OCI-LY1 (cell line): ENCODE measurements at regions not wholly inside any gene's neighbourhood (a gene's known extent, or its start where the extent isn't known, plus 50 kb on each side); places are given as distances from the start of the nearest gene placed in this dataset.

Experiments
- H2AFZ ChIP-seq: fragments of 200-600 bp; sonication (generic), shearing (Covaris generic); 2 replicates; pipeline ENCODE4 v1.6.0; 2014; ENCODE audit warnings: antibody characterized with exemption, mild to moderate bottlenecking, low read length
- H3F3A ChIP-seq: fragments of 200-600 bp; sonication (generic), shearing (Covaris generic); 2 replicates; pipeline ENCODE4 v1.6.0; 2014; ENCODE audit warnings: mild to moderate bottlenecking, antibody characterized with exemption, low read length, moderate library complexity; ENCODE audit not compliant: insufficient read depth
- H3K27ac ChIP-seq: fragments of 200-600 bp; sonication (generic); 2 replicates; pipeline ENCODE4 v1.5.1; 2014; ENCODE audit warnings: low read length, mixed run types, mild to moderate bottlenecking, low read depth; ENCODE audit not compliant: poor library complexity, severe bottlenecking
- H3K27me3 ChIP-seq: fragments of 200-600 bp; sonication (generic); 2 replicates; pipeline ENCODE4 v1.6.0; 2014; ENCODE audit warnings: antibody characterized with exemption, mild to moderate bottlenecking, low read length, moderate library complexity; ENCODE audit not compliant: insufficient read depth
- H3K36me3 ChIP-seq: fragments of 200-600 bp; sonication (generic); 2 replicates; pipeline ENCODE4 v1.6.1; 2014; ENCODE audit warnings: mild to moderate bottlenecking, antibody characterized with exemption, low read length, moderate library complexity, mixed read lengths; ENCODE audit not compliant: insufficient read depth
- H3K4me1 ChIP-seq: fragments of 200-600 bp; sonication (generic); 2 replicates; pipeline ENCODE4 v1.5.1; 2014; ENCODE audit warnings: mild to moderate bottlenecking, low read length, moderate library complexity; ENCODE audit not compliant: insufficient read depth, severe bottlenecking
- H3K4me2 ChIP-seq: fragments of 200-600 bp; sonication (generic), shearing (Covaris generic); 2 replicates; pipeline ENCODE4 v1.6.1; 2014; ENCODE audit warnings: low read length
- H3K4me3 ChIP-seq: fragments of 200-600 bp; sonication (generic); 2 replicates; pipeline ENCODE4 v1.5.1; 2014; ENCODE audit warnings: low read length, low read depth, mild to moderate bottlenecking, mixed read lengths; ENCODE audit not compliant: poor library complexity, severe bottlenecking
- H3K79me2 ChIP-seq: fragments of 200-600 bp; shearing (Covaris generic); 2 replicates; pipeline ENCODE4 v1.6.1; 2016; ENCODE audit warnings: mixed run types, low read length, mixed read lengths; ENCODE audit not compliant: insufficient read depth
- H3K9ac ChIP-seq: fragments of 200-600 bp; sonication (generic), shearing (Covaris generic); 2 replicates; pipeline ENCODE4 v1.6.1; 2014; ENCODE audit warnings: mild to moderate bottlenecking, low read length, mixed read lengths
- H3K9me2 ChIP-seq: fragments of 200-600 bp; sonication (generic), shearing (Covaris generic); 2 replicates; pipeline ENCODE4 v1.6.1; 2014; ENCODE audit warnings: low read depth, mild to moderate bottlenecking, low read length, mixed read lengths
- H3K9me3 ChIP-seq: fragments of 200-600 bp; shearing (Covaris generic); 2 replicates; pipeline ENCODE4 v1.6.1; 2014; ENCODE audit warnings: low read length, mixed read lengths
- H4K20me1 ChIP-seq: fragments of 200-600 bp; sonication (generic), shearing (Covaris generic); 2 replicates; pipeline ENCODE4 v1.6.0; 2016; ENCODE audit warnings: mild to moderate bottlenecking, low read length; ENCODE audit not compliant: insufficient read depth
- EZH2 ChIP-seq: fragments of 200-600 bp; sonication (generic), shearing (Covaris generic); IDR thresholded peaks from 2 replicates; pipeline ENCODE4 v1.8.0; 2017; ENCODE audit warnings: borderline replicate concordance, mixed run types, mild to moderate bottlenecking, antibody characterized with exemption, low read length, moderate library complexity, mixed read lengths
- TF ChIP-seq, protein P1 (sequence below): fragments of 200-600 bp; sonication (generic), shearing (Covaris generic); IDR thresholded peaks from 2 replicates; pipeline ENCODE4 v1.5.1; 2017; ENCODE audit warnings: mild to moderate bottlenecking, antibody characterized with exemption, low read length, moderate library complexity, mixed read lengths

DNA sequence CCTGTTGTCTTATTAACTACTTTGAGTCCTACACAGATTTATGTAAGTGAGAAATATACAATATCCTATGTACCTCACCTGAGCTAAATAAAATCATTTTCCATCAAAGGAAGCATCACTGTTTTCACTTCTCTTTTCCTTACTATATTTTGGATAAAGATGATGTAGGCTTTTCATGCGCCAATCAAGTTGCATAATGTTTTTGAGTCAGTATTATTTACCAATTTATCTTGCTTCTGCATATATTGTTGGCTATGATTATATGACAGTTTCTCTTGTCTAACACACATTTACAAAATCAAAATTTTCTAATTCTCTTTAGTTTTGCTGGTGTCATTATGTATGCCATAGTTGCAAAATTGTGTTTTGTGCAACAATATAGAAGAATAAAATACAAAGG is 67.9 kb upstream of the FRY start:
- peaks cover 4% of the 10 kb centered on the region for H3K4me1 ChIP-seq
- no peaks in the 10 kb centered on the region for H3K27me3 ChIP-seq
- H3K9me3 ChIP-seq: no peaks in the 10 kb centered on the region
- no peaks in the 10 kb centered on the region for H3K36me3 ChIP-seq
- no peak overlapping the region for H2AFZ ChIP-seq
- H3K4me2 ChIP-seq: no peak overlapping the region
- H3K79me2 ChIP-seq: no peaks in the 10 kb centered on the region
- no peak overlapping the region for H3K27ac ChIP-seq
- TF ChIP-seq, protein P1, sequence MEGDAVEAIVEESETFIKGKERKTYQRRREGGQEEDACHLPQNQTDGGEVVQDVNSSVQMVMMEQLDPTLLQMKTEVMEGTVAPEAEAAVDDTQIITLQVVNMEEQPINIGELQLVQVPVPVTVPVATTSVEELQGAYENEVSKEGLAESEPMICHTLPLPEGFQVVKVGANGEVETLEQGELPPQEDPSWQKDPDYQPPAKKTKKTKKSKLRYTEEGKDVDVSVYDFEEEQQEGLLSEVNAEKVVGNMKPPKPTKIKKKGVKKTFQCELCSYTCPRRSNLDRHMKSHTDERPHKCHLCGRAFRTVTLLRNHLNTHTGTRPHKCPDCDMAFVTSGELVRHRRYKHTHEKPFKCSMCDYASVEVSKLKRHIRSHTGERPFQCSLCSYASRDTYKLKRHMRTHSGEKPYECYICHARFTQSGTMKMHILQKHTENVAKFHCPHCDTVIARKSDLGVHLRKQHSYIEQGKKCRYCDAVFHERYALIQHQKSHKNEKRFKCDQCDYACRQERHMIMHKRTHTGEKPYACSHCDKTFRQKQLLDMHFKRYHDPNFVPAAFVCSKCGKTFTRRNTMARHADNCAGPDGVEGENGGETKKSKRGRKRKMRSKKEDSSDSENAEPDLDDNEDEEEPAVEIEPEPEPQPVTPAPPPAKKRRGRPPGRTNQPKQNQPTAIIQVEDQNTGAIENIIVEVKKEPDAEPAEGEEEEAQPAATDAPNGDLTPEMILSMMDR: no peak
- TF ChIP-seq EZH2: no peak
- no peaks in the 10 kb centered on the region for H3F3A ChIP-seq
- H3K9ac ChIP-seq: no peak overlapping the region
- H3K4me3 ChIP-seq: no peak overlapping the region
- no peaks in the 10 kb centered on the region for H4K20me1 ChIP-seq
- H3K9me2 ChIP-seq: no peaks in the 10 kb centered on the region

DNA sequence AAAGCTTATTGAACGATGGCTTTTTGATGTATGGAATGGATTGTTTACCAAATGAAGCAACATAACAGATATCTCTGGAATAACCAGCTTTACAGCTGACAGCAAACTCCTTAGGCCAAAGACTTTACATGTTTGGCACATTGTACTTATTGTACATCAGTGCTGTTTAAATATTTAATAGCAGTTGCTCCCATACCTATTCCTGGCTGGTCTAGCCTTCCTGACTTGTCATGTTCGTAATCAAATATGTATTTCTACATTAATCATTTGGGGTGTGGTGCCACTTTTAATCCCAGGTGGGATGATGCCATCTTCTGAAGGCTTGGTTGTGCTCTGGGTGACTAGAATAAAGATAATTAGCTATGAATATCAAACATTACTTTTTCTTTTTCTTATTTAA is 67.4 kb upstream of the FRY start:
- Histone ChIP-seq H3K27me3 (no peaks in the 10 kb centered on the region), H3K4me3 (no peak overlapping the region), H3K9ac (no peak overlapping the region), H3K4me1 (peaks cover 4% of the 10 kb centered on the region), H3K79me2 (no peaks in the 10 kb centered on the region), H2AFZ (no peak overlapping the region), H3K9me3 (no peaks in the 10 kb centered on the region), H3K27ac (no peak overlapping the region), H3K4me2 (no peak overlapping the region), H3K9me2 (no peaks in the 10 kb centered on the region), H3K36me3 (no peaks in the 10 kb centered on the region), H4K20me1 (no peaks in the 10 kb centered on the region), H3F3A (no peaks in the 10 kb centered on the region)
- TF ChIP-seq, protein P1: no peak
- TF ChIP-seq EZH2: no peak

DNA sequence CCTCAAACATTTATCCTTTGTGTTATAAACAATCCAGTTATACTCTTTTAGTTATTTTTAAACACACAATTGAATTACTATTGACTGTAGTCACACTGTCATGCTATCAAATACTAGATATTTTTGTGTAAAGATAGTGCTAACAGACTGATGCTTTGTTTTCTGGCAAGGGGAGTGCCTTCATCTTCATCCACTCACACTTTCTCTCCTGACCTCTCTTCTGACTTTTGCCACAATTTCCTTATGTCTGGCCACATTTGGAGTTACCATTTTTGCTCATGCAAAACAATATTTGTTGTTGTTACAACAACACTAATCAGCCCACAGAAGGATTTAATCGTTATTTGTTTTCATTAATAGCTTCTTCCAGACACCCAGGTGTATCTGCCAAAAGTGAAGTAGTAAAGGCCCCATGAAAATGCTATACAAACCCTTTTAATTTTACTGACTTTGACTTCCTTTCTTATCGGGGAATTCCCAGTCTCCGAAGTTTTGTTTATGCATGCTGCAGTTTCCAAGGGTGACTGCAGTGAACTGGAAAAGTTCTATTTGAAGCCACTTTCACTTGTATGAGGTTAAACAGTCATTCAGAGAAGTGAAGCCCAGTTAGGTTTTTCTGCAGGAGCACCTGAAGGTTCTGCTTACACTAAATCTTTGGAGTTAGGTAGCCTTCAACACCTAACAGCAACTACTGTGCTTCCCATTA is 66.1 kb upstream of the FRY start:
- Histone ChIP-seq H3K79me2 (no peaks in the 10 kb centered on the region), H3K4me2 (no peak overlapping the region), H3K4me1 (peaks cover 4% of the 10 kb centered on the region), H3K4me3 (no peak overlapping the region), H3K27me3 (no peaks in the 10 kb centered on the region), H3F3A (no peaks in the 10 kb centered on the region), H3K9me2 (no peaks in the 10 kb centered on the region), H3K9ac (no peak overlapping the region), H2AFZ (no peak overlapping the region), H3K36me3 (no peaks in the 10 kb centered on the region), H4K20me1 (no peaks in the 10 kb centered on the region), H3K9me3 (no peaks in the 10 kb centered on the region), H3K27ac (no peak overlapping the region)
- TF ChIP-seq, protein P1: no peak
- no peak for TF ChIP-seq EZH2
